ENCODE measurements at regions not wholly inside any gene's neighbourhood (a gene's known extent, or its start where the extent isn't known, plus 50 kb on each side); places are given as distances from the start of the nearest gene placed in this dataset.
A peak's percentile ranks its signal among the peaks of the same experiment; 100 is the strongest.

GRCh38 chr16:86016201-86016965 lies 117.4 kb downstream of the IRF8 start (continued):
- TF ChIP-seq PRDM15 (CRISPR knock-in tag; IDR thresholded peaks at IDR 0.05) (no peak), ZBED1 (IDR thresholded peaks at IDR 0.05; ENCODE audit: borderline replicate concordance) (no peak), TCF12 (IDR thresholded peaks at IDR 0.05; ENCODE audit: low read depth, low read length) (0 out of 2 replicates have a peak, but pooled peaks have one; percentile 60), SMARCA5 (IDR thresholded peaks at IDR 0.05) (0 out of 2 replicates have a peak, but pooled peaks have one; percentile 38), IRF4 (IDR thresholded peaks at IDR 0.05; ENCODE audit: low read depth, low read length) (0 out of 2 replicates have a peak, but pooled peaks have one; percentile 41)
- TF ChIP-seq, protein P1, sequence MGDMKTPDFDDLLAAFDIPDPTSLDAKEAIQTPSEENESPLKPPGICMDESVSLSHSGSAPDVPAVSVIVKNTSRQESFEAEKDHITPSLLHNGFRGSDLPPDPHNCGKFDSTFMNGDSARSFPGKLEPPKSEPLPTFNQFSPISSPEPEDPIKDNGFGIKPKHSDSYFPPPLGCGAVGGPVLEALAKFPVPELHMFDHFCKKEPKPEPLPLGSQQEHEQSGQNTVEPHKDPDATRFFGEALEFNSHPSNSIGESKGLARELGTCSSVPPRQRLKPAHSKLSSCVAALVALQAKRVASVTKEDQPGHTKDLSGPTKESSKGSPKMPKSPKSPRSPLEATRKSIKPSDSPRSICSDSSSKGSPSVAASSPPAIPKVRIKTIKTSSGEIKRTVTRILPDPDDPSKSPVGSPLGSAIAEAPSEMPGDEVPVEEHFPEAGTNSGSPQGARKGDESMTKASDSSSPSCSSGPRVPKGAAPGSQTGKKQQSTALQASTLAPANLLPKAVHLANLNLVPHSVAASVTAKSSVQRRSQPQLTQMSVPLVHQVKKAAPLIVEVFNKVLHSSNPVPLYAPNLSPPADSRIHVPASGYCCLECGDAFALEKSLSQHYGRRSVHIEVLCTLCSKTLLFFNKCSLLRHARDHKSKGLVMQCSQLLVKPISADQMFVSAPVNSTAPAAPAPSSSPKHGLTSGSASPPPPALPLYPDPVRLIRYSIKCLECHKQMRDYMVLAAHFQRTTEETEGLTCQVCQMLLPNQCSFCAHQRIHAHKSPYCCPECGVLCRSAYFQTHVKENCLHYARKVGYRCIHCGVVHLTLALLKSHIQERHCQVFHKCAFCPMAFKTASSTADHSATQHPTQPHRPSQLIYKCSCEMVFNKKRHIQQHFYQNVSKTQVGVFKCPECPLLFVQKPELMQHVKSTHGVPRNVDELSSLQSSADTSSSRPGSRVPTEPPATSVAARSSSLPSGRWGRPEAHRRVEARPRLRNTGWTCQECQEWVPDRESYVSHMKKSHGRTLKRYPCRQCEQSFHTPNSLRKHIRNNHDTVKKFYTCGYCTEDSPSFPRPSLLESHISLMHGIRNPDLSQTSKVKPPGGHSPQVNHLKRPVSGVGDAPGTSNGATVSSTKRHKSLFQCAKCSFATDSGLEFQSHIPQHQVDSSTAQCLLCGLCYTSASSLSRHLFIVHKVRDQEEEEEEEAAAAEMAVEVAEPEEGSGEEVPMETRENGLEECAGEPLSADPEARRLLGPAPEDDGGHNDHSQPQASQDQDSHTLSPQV (IDR thresholded peaks at IDR 0.05) = no peak

All from GM12878 (cell line).